Naive B cell (primary cell): ENCODE measurements at regions not wholly inside any gene's neighbourhood (a gene's known extent, or its start where the extent isn't known, plus 50 kb on each side); places are given as distances from the start of the nearest gene placed in this dataset.
"Not testable (repeated sequence)": the region's sequence is repeated elsewhere in the genome, so short reads cannot be mapped to it uniquely, and the experiment has no call there.

ENCODE experiments used
- ATAC-seq, 2 donors: fragments of 150-1000 bp; cut with Tn5 transposase; 2 replicates each; pipeline ENCODE4 v1.10.0; 2021; ENCODE audit warnings: low read depth in 2 of 2, mild to moderate bottlenecking in 2 of 2, moderate library complexity in 2 of 2
- DNase-seq: peaks from one replicate; pipeline ENCODE4 v3.0.0; 2022
- H3K27ac Mint-ChIP-seq, 6 donors: one replicate each; pipeline ENCODE4 v1.8.0; 2020 to 2022; ENCODE audit warnings: mild to moderate bottlenecking in 6 of 6, mixed read lengths in 6 of 6, moderate library complexity in 5 of 6, inconsistent platforms in 2 of 6
- H3K27me3 Mint-ChIP-seq, 3 donors: one replicate each; pipeline ENCODE4 v1.8.0; 2021 to 2022; ENCODE audit warnings: mixed read lengths in 3 of 3, mild to moderate bottlenecking in 1 of 3
- H3K36me3 Mint-ChIP-seq, 2 donors: one replicate each; pipeline ENCODE4 v1.8.0; 2020 to 2022; ENCODE audit warnings: mixed read lengths in 2 of 2, inconsistent platforms in 1 of 2, mild to moderate bottlenecking in 1 of 2
- H3K4me1 Mint-ChIP-seq, 3 donors: one replicate each; pipeline ENCODE4 v1.8.0; 2020 to 2022; ENCODE audit warnings: mixed read lengths in 3 of 3, inconsistent platforms in 1 of 3, mild to moderate bottlenecking in 1 of 3, moderate library complexity in 1 of 3
- H3K4me3 Mint-ChIP-seq, 8 donors: one replicate each; pipeline ENCODE4 v1.8.0; 2020 to 2022; ENCODE audit warnings: mild to moderate bottlenecking in 8 of 8, mixed read lengths in 8 of 8, moderate library complexity in 8 of 8, inconsistent platforms in 2 of 8
- H3K9me3 Mint-ChIP-seq, 7 donors: one replicate each; pipeline ENCODE4 v1.8.0; 2020 to 2022; ENCODE audit warnings: mixed read lengths in 7 of 7, mild to moderate bottlenecking in 5 of 7, inconsistent platforms in 2 of 7, moderate library complexity in 1 of 7

DNA sequence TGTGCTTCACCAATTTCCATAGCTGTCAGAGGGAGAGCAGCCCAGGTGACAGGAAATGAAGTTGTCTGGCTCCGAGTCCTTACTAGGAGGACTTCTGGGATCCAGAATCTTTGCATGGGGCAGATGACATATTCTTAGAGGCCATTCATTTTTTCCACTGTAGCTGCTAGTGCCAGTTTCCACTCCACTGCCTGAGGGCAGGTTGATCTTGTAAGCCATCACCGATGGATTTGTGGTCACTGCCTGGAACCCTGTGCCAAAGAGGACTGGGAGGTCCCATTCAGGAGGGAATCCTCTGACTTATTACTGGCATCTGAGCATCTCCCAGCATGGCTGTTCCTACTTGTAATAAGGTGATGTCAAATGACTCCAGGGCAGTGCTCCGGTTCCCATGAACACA, 144.1 kb upstream of the KCNJ18 start:
- Mint-ChIP-seq H3K4me3 (peak overlapping the region in 1 of 8 donors; percentile 37), H3K27ac (no peak overlapping the region), H3K9me3 (peaks cover 0 to 3% (median under 1%) of the 10 kb centered on the region in 7 donors), H3K36me3 (peaks cover 6% of the 10 kb centered on the region in 2 donors), H3K4me1 (peaks cover 8 to 18% (median 17%) of the 10 kb centered on the region in 3 donors), H3K27me3 (peaks cover 10 to 23% (median 21%) of the 10 kb centered on the region in 3 donors)
- no peak for ATAC-seq
- no peak for DNase-seq

DNA sequence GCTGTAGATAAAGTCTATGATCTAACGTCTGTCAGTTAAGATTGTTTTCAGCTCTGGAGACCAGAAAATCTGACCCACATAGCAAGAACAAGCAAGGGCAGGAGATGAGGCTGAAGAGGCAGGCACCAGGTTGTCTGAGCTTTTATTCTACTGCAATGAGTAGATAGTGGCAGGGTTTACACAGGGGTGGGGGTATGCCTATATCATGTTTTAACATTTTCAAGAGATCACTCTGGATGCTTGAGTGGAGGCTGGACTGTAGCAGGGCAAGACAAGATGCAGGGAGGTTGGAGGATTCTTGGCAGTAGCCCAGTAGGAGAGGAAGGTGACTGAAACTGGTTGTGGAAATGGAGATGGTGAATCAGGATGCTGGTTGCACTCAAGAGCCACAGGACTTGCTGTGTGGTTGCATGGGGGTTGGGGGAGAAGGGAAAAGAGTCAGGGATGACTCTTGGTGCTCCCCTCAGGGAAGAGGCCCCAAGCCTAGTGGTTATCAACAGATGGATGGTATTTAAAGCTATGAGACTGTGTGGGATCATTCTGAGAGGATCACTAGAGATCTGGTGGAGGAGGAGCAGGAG, 143.1 kb upstream of the KCNJ18 start:
- Mint-ChIP-seq H3K27me3 (peaks cover 17 to 33% (median 27%) of the 10 kb centered on the region in 3 donors), H3K9me3 (peaks cover 0 to 9% (median 5%) of the 10 kb centered on the region in 7 donors), H3K36me3 (peaks cover 6% of the 10 kb centered on the region in 2 donors), H3K27ac (peak overlapping the region in 1 of 6 donors; percentile 1), H3K4me3 (peak overlapping the region; percentile 1 to 85 (median 70)), H3K4me1 (peaks cover 8 to 18% (median 17%) of the 10 kb centered on the region in 3 donors)
- DNase-seq (no peak), ATAC-seq (no peak)

DNA sequence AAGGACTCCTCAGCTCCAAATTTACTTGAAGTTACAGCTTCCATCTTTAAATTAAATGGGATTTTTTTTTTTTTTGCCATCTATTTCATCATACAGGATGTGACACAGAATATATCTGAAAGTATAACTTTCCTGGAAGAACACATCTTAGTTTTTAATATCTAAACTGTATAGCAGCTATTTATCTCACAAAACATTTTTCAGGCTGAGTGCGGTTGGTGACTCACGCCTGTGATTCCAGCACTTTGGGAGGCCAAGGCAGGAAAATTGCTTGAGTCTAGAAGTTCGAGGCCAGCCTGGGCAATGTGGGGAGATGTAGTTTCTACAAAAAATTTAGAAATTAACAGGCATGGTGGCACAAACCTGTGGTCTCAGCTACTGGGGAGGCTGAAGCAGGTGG, 142.3 kb upstream of the KCNJ18 start:
- H3K36me3 Mint-ChIP-seq, ATAC-seq: not testable (repeated sequence)
- H3K4me3 Mint-ChIP-seq, result peak overlapping the region; percentile 33 to 93 (median 85)

DNA sequence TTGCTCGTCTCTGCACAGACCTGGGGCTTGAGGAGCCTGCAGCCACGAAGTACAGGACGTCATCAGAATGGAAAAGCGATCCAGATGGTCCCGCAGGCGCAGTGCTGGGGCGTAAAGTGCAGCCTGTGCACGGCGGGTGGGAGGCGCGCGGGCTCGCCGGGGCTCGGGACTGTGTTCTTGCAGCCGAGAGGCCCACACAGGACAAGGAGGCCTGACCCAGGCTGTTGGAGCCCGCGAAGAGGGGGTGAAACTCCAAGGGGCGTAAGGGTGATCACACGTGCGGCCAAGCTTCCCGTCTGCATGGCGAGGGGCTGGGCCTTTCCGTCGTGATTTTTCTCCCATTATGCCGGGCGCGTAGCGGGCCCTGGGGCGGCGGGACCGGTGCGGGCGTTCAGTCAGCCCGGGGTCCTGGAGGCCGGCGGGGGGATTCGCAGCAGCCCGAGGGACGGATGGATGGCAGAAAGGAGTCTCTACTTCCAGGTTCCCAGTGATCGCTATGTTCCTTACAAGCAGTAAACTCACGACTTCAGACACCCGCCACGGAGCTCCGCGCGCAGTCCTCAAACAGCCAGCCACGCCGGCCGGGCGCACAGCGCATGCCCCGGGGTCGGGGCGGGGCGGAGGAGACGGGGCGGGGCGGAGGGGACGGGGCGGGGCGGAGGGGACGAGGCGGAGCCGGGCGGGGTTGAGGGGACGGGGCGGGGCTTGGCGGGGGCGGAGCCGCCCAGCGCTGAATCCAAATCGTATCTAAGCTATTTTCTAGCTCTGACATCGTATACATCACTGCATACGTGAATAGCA, 141.0 kb upstream of the KCNJ18 start:
- Mint-ChIP-seq H3K27ac (peak overlapping the region in 4 of 6 donors; percentile 32 to 76 (median 70)), H3K36me3 (peaks cover 6% of the 10 kb centered on the region in 2 donors), H3K27me3 (peaks cover 18 to 45% (median 29%) of the 10 kb centered on the region in 3 donors)

More for the DNA sequence above, 142.3 kb upstream of the KCNJ18 start:
- peaks cover 18 to 39% (median 29%) of the 10 kb centered on the region in 3 donors for H3K27me3 Mint-ChIP-seq
- H3K9me3 Mint-ChIP-seq, result peaks cover 0 to 18% (median 8%) of the 10 kb centered on the region in 7 donors
- peaks cover 8 to 18% (median 11%) of the 10 kb centered on the region in 3 donors for H3K4me1 Mint-ChIP-seq
- not testable (repeated sequence) for H3K27ac Mint-ChIP-seq, DNase-seq

DNA sequence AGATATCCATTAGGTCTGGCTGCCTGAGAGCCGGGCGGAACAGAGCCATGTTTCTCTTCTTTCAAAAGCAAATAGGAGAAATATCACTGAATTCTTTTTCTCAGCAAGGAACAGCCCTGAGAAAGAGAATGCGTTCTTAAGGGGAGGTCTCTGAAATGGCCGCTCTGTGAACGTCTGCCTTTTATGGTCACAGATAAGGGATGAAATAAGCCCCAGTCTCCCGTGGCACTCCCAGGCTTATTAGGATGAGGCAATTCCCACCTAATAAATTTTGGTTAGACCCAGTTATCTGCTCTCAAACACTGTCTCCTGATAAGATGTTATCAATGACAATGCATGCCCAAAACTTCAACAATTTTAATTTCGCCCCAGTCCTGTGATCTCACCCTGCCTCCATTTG, 133.4 kb upstream of the KCNJ18 start:
- not testable (repeated sequence) for H3K27ac Mint-ChIP-seq, DNase-seq, H3K4me1 Mint-ChIP-seq, H3K36me3 Mint-ChIP-seq, H3K4me3 Mint-ChIP-seq, ATAC-seq
- peaks cover 12 to 40% (median 13%) of the 10 kb centered on the region in 3 donors for H3K27me3 Mint-ChIP-seq
- peaks cover 0 to 55% (median 22%) of the 10 kb centered on the region in 7 donors for H3K9me3 Mint-ChIP-seq

More for the DNA sequence above, 141.0 kb upstream of the KCNJ18 start:
- DNase-seq (peak; percentile 76), ATAC-seq (peak; percentile 85 to 89)
- Mint-ChIP-seq H3K9me3 (peaks cover 0 to 26% (median 11%) of the 10 kb centered on the region in 7 donors), H3K4me3 (peak overlapping the region; percentile 82 to 93 (median 88)), H3K4me1 (peaks cover 8 to 18% (median 9%) of the 10 kb centered on the region in 3 donors)

DNA sequence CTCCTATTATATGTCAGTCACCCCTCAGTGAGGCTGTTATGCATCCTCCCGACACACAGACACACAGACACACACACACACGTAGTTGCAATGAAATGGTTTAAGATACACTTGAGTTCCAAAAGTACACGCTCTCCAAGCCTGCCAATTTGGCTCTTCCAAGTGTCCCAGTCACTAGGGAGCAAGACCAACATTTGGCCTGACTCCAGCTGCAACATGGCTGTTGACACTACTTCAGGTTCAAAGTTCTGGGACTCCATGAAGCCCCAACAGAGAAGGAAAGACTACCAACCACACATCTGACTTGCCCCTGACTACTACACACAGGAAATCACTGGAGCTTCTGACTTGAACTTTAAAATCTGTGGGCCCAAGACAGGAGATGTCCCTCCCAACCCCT, 128.1 kb upstream of the KCNJ18 start:
- Mint-ChIP-seq H3K4me1 (no peaks in the 10 kb centered on the region), H3K27me3 (peaks cover 24 to 41% (median 37%) of the 10 kb centered on the region in 3 donors), H3K36me3 (peaks cover 0 to under 1% of the 10 kb centered on the region in 2 donors), H3K4me3 (no peak overlapping the region), H3K9me3 (peaks cover 0 to 13% (median 5%) of the 10 kb centered on the region in 7 donors), H3K27ac (no peak overlapping the region)
- DNase-seq (no peak), ATAC-seq (no peak)

DNA sequence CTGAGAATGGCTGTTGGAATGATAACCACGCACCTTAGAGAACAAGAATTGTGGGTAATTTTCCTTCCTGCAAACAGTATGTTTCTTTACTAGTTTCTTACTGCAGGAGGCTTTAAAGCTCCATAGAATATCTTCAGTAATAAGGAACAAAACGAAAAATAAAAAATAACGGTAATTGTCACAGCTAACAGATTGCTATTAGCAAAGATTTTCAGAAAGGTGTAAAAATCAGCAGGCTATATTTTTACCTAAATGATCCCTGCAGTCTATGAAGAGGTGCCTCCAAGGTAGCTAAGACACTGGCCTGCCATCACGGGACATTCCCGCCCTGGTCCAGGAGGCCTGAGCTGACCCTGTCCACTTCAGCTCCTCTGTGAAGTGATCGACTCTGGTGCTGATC, 127.6 kb upstream of the KCNJ18 start:
- Mint-ChIP-seq H3K27me3 (peaks cover 24 to 46% (median 42%) of the 10 kb centered on the region in 3 donors), H3K9me3 (peaks cover 3 to 14% (median 8%) of the 10 kb centered on the region in 7 donors)
- not testable (repeated sequence) for H3K4me1 Mint-ChIP-seq, ATAC-seq, H3K27ac Mint-ChIP-seq, H3K4me3 Mint-ChIP-seq, DNase-seq, H3K36me3 Mint-ChIP-seq

DNA sequence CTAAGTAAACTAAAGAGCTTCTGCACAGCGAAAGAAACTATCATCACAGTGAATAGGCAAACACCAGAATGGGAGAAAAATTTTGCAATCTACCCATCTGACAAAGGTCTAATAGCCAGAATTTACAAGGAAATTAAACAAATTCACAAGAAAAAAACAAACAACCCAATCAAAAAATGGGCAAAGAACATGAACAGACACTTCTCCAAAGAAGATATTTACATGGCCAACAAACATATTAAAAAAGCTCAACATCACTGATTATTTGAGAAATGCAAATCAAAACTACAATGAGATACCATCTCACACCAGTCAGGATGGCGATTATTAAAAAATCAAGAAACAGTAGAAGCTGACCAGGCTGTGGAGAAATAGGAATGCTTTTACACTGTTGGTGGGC, 121.9 kb upstream of the KCNJ18 start:
- peaks cover 5 to 17% of the 10 kb centered on the region in 2 donors for H3K36me3 Mint-ChIP-seq
- DNase-seq, H3K27ac Mint-ChIP-seq, ATAC-seq, H3K4me3 Mint-ChIP-seq: not testable (repeated sequence)
- peaks cover 3 to 16% (median 11%) of the 10 kb centered on the region in 7 donors for H3K9me3 Mint-ChIP-seq
- peaks cover 28 to 43% (median 40%) of the 10 kb centered on the region in 3 donors for H3K27me3 Mint-ChIP-seq
- H3K4me1 Mint-ChIP-seq, result peaks cover 0 to 10% (median 6%) of the 10 kb centered on the region in 3 donors

DNA sequence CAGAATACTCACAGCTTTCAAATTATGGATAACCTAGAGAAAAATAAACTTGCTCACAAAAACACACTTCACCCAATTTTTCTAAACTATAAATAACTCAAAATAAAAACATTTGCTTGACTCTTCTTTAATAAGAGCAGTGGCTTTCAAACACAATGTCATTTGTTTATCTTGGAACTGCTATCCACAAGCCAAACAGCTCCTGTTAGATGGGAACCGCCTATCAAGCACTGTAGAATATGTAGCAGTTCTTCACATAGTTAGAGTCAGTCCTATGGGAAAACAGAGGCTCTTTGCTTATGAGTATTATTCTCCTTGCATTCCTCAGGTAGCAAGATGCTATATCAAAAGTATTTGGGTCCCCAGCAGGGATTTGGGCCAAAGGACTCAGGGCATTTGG, 120.2 kb upstream of the KCNJ18 start:
- not testable (repeated sequence) for H3K27ac Mint-ChIP-seq, H3K4me3 Mint-ChIP-seq, ATAC-seq, DNase-seq
- Mint-ChIP-seq H3K36me3 (peaks cover 5 to 17% of the 10 kb centered on the region in 2 donors), H3K9me3 (peaks cover 3 to 16% (median 11%) of the 10 kb centered on the region in 7 donors), H3K27me3 (peaks cover 22 to 43% (median 27%) of the 10 kb centered on the region in 3 donors), H3K4me1 (peaks cover 0 to 10% (median 6%) of the 10 kb centered on the region in 3 donors)

DNA sequence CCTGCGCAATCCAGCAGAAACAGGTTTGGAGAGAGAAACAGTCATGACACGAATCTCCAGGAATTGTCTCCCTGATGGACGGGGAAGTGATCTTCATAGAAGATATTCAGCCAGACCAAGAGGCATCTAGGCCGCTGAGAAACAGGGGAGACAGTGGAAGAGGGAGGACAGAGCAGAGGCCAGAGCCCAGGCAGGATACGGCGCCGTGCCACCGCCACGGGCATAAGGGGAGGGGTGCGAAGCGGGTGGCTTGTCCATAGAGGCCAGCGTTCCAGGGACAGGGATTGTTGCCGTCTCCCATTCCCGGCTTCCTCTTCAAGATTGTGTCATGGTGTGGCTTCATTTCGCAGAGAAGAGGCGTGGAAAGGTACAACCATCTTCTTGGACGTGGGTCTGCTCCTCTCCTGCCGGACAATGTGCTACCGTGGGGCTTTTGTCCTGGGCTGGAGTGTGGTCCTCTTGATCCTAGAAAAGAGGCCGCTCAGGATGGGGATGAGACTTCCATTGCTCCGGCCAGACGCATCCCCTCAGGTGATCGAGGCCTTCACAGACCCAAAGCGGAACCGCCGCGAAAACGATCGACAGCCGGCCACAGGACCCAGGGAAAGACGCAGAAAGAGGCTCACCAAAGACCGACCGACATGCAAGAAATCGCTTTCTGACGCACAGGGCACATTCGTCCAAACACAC, 118.9 kb upstream of the KCNJ18 start:
- DNase-seq, H3K27ac Mint-ChIP-seq, ATAC-seq: not testable (repeated sequence)
- Mint-ChIP-seq H3K9me3 (peaks cover 3 to 16% (median 11%) of the 10 kb centered on the region in 7 donors), H3K4me1 (peaks cover 0 to 10% (median 6%) of the 10 kb centered on the region in 3 donors), H3K4me3 (peak overlapping the region in 7 of 8 donors; percentile 51 to 85 (median 60)), H3K27me3 (peaks cover 17 to 38% (median 36%) of the 10 kb centered on the region in 3 donors), H3K36me3 (peaks cover 5 to 17% of the 10 kb centered on the region in 2 donors)

DNA sequence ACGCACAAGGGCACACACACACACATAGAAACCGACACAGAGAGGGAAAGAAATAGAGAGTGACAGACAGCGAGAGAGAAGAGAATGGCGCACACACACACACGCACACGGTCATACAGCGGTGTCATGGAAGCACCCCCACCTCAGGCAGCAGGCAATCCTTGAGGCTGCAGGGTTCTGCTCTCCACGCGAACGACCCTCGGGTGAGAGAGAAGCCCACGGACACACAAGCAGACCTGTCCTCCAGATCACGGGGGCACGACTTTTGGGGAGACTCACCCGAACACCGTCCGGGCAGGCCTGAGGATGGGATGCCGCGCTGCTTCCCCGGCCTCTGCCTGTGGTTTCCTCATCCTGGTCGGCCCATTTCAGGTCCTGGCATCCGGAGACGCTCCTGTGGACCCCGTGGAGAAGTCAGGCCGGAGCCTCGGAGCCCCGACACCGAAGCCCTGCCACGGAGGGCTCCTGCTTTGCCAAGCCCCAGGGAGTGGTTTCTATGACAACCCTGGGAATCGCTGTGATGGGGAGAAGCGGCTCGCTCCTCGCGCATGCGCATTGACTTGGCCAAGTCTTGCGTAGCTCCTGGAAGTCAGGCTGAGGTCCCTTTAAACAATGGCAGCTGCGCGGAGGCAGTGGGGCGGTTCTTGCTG, 118.2 kb upstream of the KCNJ18 start:
- peaks cover 17 to 43% (median 39%) of the 10 kb centered on the region in 3 donors for H3K27me3 Mint-ChIP-seq
- peak; percentile 56 to 58 for ATAC-seq
- H3K9me3 Mint-ChIP-seq, result peaks cover 3 to 16% (median 11%) of the 10 kb centered on the region in 7 donors
- peak overlapping the region in 6 of 8 donors; percentile 51 to 85 (median 66) for H3K4me3 Mint-ChIP-seq
- no peak for DNase-seq
- peaks cover 0 to 10% (median 6%) of the 10 kb centered on the region in 3 donors for H3K4me1 Mint-ChIP-seq
- H3K36me3 Mint-ChIP-seq, result peaks cover 5 to 17% of the 10 kb centered on the region in 2 donors
- no peak overlapping the region for H3K27ac Mint-ChIP-seq

DNA sequence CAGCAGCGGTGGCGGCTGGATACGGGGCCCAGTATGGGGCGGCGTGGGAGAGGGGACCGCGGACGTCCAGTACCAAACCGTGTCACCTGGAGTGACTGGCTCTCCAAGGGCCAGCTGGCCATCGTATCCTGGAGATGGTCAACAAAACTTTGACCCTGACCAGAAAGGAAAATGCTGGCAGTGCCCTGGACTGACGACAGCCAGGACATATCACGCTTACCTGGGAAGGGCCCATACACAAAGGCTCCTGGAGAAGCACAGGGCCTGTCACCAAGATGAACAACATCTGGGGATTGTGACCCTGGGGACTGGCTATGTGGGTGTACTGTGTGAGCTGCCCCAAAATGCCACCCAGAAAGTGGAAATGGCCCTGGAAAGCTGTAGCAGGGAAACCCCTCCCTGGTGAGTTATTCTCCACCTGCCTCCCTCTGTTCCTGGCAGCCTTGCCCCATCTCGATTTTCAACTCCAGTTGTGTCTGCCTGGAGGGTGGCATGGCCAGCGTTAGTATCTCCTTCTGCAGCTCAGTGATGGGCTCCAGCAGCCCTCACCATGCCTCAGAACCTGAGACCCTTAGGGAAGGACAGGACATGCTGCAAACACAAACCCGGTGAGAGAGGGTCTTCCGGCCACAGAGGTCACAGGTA, 117.6 kb upstream of the KCNJ18 start:
- ATAC-seq, DNase-seq, H3K27ac Mint-ChIP-seq: not testable (repeated sequence)
- Mint-ChIP-seq H3K36me3 (peaks cover 5 to 12% of the 10 kb centered on the region in 2 donors), H3K27me3 (peaks cover 17 to 37% (median 33%) of the 10 kb centered on the region in 3 donors), H3K4me3 (peak overlapping the region in 5 of 8 donors; percentile 59 to 85 (median 73)), H3K9me3 (peaks cover 0 to 11% (median 8%) of the 10 kb centered on the region in 7 donors), H3K4me1 (peaks cover 0 to 10% (median 6%) of the 10 kb centered on the region in 3 donors)
